Eye (tissue), 1 donor: ENCODE measurements at regions not wholly inside any gene's neighbourhood (a gene's known extent, or its start where the extent isn't known, plus 50 kb on each side); places are given as distances from the start of the nearest gene placed in this dataset.
"Not testable (repeated sequence)": the region's sequence is repeated elsewhere in the genome, so short reads cannot be mapped to it uniquely, and the experiment has no call there.

Source experiments
- DNase-seq: peaks from one replicate; pipeline ENCODE4 v3.0.0-alpha.2; 2015

DNA sequence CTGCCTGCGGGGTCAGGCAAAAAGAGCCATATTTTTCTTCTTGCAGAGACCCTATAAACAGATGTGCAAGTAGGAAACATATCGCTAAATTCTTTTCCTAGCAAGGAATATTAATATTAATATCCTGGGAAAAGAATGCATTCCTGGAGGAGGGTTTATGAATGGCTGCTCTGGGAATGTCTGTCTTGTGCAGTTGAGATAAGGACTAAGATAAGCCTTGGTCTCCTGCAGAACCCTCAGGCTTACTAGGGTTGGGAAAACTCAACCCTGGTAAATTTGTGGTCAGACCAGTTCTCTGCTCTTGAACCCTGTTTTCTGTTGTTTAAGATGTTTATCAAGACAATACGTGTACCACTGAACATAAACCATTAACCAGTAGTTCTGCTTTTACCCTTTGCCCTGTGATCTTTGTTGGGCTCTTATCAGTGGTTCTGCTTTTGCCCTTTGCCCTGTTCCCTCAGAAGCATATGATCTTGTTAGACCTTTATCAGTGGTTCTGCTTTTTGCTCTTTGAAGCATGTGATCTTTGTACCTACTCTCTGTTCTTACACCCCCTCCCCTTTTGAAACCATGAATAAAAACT lies 1548.2 kb upstream of the FLRT2 start:
- DNase-seq, result not testable (repeated sequence)

GRCh38 chr14:83988275-83988674 lies 1541.7 kb upstream of the FLRT2 start:
- DNase-seq, result no peak

DNA sequence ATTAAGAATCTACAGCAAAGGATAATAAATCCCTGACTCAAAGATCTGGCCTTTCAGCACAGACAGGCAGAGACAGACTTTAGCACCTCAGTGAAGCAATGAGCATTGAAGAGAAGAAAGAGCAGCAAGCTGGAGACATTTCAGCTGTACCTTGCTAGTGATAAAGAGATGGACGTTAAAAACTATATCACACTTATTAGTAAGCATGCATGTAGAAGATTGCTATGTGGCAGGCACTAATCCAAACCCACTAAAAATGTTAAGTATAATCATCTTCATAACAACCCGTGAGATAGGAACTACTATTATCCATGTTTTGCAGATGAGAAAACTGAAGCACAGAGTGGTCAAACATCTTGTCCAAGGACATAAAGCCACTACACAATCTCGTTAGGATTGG lies 1538.3 kb upstream of the FLRT2 start:
- no peak for DNase-seq

- no peak for DNase-seq
Measured at GRCh38 chr14:83992857-83993256, 1537.1 kb upstream of the FLRT2 start.

DNA sequence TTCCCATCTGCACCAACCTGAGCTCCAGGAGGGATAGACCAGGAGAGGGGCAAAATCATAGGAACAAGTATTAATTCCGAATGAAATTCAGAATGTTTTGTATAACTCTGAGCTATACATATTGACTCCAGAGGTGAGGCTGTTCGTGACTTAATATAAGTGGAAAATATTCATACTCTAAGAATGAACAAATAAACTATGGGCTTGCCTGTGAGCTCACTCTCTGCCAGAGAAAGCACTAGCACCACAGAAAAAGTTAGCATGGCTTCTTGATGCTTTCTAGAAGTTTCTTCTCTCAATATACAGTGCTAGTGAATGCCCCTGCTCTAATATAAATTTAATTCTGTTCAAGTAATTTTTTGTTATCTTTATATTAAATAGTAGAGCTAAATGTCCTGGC lies 1536.4 kb upstream of the FLRT2 start:
- DNase-seq, result no peak

- DNase-seq, result no peak
Measured at GRCh38 chr14:83994020-83994419, 1535.9 kb upstream of the FLRT2 start.

DNA sequence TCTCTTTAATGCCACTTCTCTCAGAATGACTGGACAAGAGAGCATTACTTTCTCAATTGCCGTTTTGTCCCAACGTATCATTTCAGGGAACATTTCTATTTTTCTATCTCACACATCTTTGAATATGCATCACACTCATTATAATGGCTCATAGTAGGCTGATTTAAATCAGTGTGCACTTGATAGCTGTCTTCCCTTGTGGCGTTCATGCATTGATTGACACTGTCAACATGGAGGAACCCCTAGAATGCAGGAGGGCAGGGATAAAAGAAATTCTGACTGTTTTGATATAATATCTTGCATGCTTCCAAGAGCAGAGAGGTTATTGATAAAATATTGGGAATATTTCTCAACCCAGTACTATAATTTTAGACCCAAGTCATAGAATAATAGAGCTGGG lies 1528.9 kb upstream of the FLRT2 start:
- DNase-seq, result no peak

- no peak for DNase-seq
Measured at GRCh38 chr14:84003346-84003745, 1526.6 kb upstream of the FLRT2 start.

DNA sequence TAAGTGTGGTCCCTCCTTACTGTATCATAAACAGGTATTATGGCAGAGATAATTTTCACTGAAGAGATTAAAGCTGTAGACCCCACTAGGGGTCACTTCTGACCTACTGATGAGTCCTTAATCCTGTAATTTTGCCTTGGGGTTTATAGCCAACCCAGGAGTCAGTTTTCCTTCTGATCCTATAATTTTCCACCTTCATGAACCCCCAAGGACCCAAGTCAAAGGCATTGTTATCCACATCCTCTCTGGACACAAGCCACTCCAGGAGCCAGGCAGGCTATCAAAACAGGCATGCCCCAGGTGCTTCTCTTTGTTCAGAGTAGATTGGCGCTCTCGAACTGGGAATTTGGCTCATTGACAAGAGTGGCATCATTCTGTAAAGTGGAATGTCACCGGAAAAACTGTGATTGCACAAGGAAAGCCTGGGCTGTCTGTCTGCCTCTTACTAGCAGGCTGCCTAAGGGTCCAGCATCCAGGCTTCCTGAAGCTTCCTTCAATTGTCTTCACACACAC lies 1523.2 kb upstream of the FLRT2 start:
- DNase-seq, result peak; percentile 6

DNA sequence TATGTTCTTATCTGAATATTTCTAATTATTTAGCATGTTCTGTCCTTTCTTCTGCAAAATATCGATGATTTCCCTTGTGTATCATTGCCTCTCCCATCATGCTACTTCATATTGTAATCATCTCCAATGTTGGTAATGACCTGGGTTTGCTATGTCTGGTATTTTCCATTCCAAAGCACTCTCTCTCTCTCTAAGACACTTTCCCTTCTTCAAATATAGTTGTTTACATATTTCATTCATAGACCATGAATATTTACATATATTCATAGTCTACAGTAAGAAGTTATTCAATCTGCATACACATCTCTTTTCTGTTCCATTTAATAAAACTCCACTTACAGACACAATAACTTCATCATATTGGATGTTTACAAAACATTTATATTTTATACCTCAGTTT lies 1516.5 kb upstream of the FLRT2 start:
- no peak for DNase-seq

DNA sequence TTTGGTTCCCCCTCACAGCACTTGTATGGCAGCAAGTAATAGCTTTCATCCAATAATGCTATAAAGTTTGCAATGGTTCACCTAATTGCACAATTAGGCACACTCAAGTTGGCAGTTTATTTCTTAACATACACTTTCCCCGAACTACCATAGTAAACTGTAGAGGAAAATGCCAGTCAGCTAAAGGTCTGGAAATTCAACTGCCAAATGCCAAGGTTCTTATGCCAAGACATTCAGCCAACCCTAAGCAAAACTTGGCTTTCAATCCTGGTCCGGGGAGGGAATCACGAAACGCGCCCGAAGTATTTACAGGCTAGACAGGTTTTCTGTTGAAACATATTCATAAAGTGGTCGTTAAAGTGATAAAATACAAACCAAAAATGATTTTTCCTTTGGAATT lies 1512.4 kb upstream of the FLRT2 start:
- DNase-seq, result no peak

GRCh38 chr14:84021433-84021832 lies 1508.5 kb upstream of the FLRT2 start:
- no peak for DNase-seq

GRCh38 chr14:84024231-84024820 lies 1505.6 kb upstream of the FLRT2 start:
- DNase-seq, result no peak

GRCh38 chr14:84025106-84026012 lies 1504.6 kb upstream of the FLRT2 start:
- no peak for DNase-seq

DNA sequence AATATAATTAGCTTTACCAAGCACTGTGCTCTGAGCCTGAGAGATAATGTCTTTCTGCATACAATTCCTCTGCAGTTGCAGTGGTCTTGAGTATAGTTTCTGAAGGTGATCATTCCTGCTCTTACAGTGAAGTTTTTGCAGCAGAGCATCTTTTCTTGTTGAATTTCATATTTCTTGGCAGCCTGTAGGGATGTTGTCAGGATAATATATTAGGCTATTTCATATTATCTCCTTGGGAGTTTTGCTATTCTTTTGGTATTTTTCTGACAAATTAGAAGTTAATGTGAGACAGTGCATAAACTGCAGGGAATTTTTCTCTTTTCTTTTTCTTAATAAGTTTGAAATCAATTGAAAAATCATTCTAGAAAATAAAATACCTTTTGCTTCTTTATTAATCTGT lies 1502.6 kb upstream of the FLRT2 start:
- DNase-seq, result no peak

GRCh38 chr14:84028080-84028604 lies 1501.8 kb upstream of the FLRT2 start:
- no peak for DNase-seq

DNA sequence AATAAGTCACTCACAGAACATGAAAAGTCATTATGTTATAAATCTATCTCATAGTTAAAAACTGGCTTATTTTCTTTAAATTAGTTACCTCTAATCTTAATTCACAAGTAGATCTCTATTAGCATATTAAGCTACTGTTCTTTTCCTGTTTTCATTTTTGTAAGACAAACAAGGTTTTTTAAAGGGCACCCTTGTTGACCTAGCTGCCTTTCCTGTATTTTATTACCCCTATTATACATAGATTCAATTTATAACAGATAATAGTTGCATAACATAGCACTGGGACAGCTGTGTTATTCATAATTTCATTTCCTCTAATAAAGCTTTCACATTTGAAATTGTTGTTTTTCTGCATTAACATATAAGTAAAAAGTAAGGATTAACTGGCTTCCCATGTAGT lies 1500.7 kb upstream of the FLRT2 start:
- no peak for DNase-seq

DNA sequence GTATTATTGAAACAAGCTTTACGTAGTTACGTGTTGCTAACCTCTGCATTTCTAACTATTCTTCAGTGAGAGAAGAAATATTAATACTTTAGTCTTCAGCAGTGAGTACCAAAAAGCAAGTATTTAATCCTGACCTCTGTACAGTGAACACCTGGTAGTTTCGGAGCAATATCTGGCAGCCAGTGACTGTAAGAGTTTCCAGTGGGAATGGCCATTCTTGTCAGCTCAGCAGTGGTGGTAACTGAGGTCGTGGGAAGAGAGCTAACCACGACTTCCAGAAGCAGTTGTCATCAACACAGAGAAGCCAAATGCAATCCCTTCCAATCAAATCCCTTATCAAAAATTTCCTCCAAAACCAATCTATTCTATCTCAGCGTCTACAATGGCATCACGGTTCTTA lies 1500.2 kb upstream of the FLRT2 start:
- no peak for DNase-seq

GRCh38 chr14:84036840-84037239 lies 1493.1 kb upstream of the FLRT2 start:
- peak; percentile 1 for DNase-seq

- DNase-seq, result no peak
Measured at GRCh38 chr14:84037593-84037992, 1492.4 kb upstream of the FLRT2 start.

DNA sequence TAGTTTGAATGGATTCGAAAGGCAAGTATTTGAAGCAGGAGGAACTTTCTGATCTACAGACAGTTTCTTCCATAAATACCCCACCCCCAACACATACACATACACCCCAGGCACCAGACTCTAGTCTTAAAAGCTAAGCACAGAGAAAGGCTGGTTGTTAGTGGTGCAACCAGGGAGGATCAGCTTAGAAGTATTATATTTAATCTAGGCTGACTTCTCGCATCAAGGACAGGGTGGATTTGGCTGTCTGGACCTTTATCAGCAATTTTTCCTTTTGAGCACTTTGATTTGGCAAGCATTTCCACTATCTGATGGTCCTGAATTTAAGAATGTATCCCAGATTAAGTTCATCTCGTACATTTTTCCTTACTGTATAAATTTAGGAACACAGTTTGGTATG lies 1489.8 kb upstream of the FLRT2 start:
- DNase-seq, result no peak

DNA sequence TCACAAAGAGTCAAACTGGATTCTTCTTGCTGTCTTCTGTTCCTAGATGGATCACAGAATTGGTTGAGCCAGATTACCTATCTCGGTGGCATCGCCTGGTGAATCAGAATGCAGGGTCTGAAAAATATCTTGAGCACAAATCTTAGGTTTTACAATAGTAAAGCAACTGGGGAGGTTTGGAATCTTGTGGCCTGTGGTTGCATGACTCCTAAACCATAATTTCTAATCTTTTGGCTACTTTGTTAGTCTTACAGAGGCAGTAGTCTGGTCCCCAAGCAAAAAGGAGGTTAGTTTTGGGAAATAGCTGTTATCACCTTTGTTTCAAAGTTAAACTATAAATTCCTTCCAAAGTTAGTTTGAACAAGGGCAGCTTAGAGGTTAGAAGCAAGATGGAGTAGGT lies 1488.5 kb upstream of the FLRT2 start:
- no peak for DNase-seq

- no peak for DNase-seq
Measured at GRCh38 chr14:84042992-84043391, 1487.0 kb upstream of the FLRT2 start.
